ENCODE measurements at regions not wholly inside any gene's neighbourhood (a gene's known extent, or its start where the extent isn't known, plus 50 kb on each side); places are given as distances from the start of the nearest gene placed in this dataset.

GRCh38 chr6:144578385-144579350, 293.5 kb downstream of the UTRN start:
- no peaks in the 10 kb centered on the region for H3K27me3 ChIP-seq (ENCODE audit: control insufficient read depth, insufficient read depth, low read length)
- H3K4me1 ChIP-seq (ENCODE audit: control insufficient read depth, insufficient read depth, low read length): peaks cover 10% of the 10 kb centered on the region
- H3K36me3 ChIP-seq (ENCODE audit: control insufficient read depth, insufficient read depth, low read length): no peaks in the 10 kb centered on the region
- no peak overlapping the region for H3K9ac ChIP-seq (ENCODE audit: low read depth, low read length)
- H3K9me3 ChIP-seq (ENCODE audit: control insufficient read depth, insufficient read depth, low read length): no peaks in the 10 kb centered on the region
- no peak overlapping the region for H3K4me3 ChIP-seq (ENCODE audit: low read depth, low read length)

DNA sequence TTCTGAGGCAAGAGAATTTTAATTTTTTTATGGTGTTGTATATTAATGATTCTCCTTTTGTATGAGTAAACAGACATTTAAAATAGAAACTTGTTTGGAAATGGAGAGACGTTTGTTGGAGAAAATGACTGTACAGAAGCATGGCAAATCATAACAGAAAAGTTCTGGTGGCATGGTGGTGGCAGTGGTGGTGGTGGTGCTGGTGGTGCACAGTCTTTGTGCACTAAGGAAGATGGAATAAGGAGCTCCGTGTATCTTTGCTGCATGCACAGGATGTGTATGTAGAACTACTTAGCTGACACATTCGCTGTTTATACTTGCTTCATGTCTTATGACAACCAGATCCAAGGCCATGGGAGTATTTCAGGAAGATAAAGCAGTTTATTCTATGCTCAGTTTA, 294.9 kb downstream of the UTRN start:
- H3K27me3 ChIP-seq (ENCODE audit: control insufficient read depth, insufficient read depth, low read length): no peaks in the 10 kb centered on the region

DNA sequence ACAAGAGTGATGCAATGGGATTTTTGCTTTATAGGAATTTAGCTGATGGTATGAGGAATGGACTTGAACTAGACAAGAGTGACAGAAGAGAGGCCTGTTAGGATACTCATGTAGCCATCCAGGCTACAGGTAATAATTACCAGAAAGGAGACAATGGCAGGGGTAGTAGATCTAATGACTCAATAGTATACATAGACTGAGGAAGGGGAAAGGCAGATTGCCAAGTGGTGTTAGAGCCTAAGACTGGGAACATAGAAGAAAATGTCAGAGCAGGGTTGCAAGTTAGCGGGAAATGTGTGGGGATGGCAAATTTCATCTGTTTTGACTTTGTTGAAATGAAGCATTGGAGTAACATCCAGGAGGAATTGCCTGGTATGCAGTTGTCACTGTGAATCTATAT, 295.6 kb downstream of the UTRN start:
- no peak overlapping the region for H3K4me3 ChIP-seq (ENCODE audit: low read depth, low read length)
- no peaks in the 10 kb centered on the region for H3K36me3 ChIP-seq (ENCODE audit: control insufficient read depth, insufficient read depth, low read length)
- H3K9me3 ChIP-seq (ENCODE audit: control insufficient read depth, insufficient read depth, low read length): no peaks in the 10 kb centered on the region
- H3K4me1 ChIP-seq (ENCODE audit: control insufficient read depth, insufficient read depth, low read length): peaks cover 16% of the 10 kb centered on the region
- H3K9ac ChIP-seq (ENCODE audit: low read depth, low read length): no peak overlapping the region
- H3K27me3 ChIP-seq (ENCODE audit: control insufficient read depth, insufficient read depth, low read length): no peaks in the 10 kb centered on the region

More for the DNA sequence above, 294.9 kb downstream of the UTRN start:
- Histone ChIP-seq H3K4me1 (ENCODE audit: control insufficient read depth, insufficient read depth, low read length) (peaks cover 13% of the 10 kb centered on the region), H3K4me3 (ENCODE audit: low read depth, low read length) (no peak overlapping the region), H3K9me3 (ENCODE audit: control insufficient read depth, insufficient read depth, low read length) (no peaks in the 10 kb centered on the region), H3K36me3 (ENCODE audit: control insufficient read depth, insufficient read depth, low read length) (no peaks in the 10 kb centered on the region), H3K9ac (ENCODE audit: low read depth, low read length) (no peak overlapping the region)

GRCh38 chr6:144581812-144582537, 296.8 kb downstream of the UTRN start:
- Histone ChIP-seq H3K9me3 (ENCODE audit: control insufficient read depth, insufficient read depth, low read length) (no peaks in the 10 kb centered on the region), H3K27me3 (ENCODE audit: control insufficient read depth, insufficient read depth, low read length) (no peaks in the 10 kb centered on the region), H3K4me3 (ENCODE audit: low read depth, low read length) (no peak overlapping the region), H3K9ac (ENCODE audit: low read depth, low read length) (no peak overlapping the region), H3K4me1 (ENCODE audit: control insufficient read depth, insufficient read depth, low read length) (peaks cover 22% of the 10 kb centered on the region), H3K36me3 (ENCODE audit: control insufficient read depth, insufficient read depth, low read length) (no peaks in the 10 kb centered on the region)

DNA sequence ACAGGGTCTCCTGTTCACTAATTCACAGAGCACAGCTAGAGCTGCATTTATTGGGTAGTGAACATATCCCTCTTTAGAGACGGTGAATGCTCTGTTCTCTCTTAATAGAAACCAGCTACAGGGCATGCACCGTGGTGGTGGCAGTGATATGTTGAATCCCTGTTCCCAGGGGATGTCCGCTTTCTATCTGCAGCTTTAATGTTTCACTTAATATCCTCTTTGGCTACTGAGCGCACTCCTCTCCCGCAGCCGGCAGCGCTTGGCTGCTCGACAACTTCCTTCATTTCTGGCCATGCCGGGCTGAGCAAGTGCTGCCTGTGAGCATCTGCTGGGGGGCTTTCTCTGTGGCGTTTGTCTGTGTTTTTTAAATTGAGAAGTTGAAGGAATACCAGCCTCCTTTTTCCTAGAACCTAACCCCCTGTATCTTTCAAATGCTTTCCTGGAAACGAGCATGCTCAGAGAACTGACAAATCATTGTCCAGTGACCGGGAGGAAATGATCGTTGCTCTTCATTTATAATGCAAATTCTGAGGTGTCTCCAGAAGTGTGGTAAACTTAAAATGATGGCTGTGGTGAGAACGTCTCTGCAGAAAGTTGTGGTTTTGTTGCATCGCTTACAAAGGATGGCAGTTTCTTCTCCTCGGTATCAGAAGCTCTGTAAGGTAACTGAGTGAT, 297.9 kb downstream of the UTRN start:
- H3K27me3 ChIP-seq (ENCODE audit: control insufficient read depth, insufficient read depth, low read length): no peaks in the 10 kb centered on the region
- no peak overlapping the region for H3K9ac ChIP-seq (ENCODE audit: low read depth, low read length)
- H3K9me3 ChIP-seq (ENCODE audit: control insufficient read depth, insufficient read depth, low read length): no peaks in the 10 kb centered on the region
- peak overlapping the region; percentile 44 for H3K4me3 ChIP-seq (ENCODE audit: low read depth, low read length)
- peaks cover 6% of the 10 kb centered on the region for H3K36me3 ChIP-seq (ENCODE audit: control insufficient read depth, insufficient read depth, low read length)
- peaks cover 22% of the 10 kb centered on the region for H3K4me1 ChIP-seq (ENCODE audit: control insufficient read depth, insufficient read depth, low read length)

DNA sequence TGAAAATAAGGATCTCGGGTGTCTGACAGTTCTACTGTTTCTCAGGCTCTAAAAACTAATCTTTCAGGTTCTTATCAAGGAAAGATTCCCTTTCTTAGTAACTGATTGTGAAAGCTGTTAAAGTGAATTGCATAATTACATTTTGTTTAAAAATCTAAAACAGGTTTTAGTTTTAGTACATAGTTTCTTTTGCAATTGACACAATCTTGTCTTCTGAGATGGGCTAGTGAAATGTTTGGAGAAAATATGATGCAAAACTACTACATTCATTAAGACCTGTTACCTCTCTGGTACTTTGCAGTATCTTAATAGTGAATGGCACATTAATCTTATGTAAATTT, 298.4 kb downstream of the UTRN start:
- Histone ChIP-seq H3K9ac (ENCODE audit: low read depth, low read length) (no peak overlapping the region), H3K4me3 (ENCODE audit: low read depth, low read length) (peak overlapping the region; percentile 44), H3K27me3 (ENCODE audit: control insufficient read depth, insufficient read depth, low read length) (no peaks in the 10 kb centered on the region), H3K36me3 (ENCODE audit: control insufficient read depth, insufficient read depth, low read length) (peaks cover 6% of the 10 kb centered on the region), H3K9me3 (ENCODE audit: control insufficient read depth, insufficient read depth, low read length) (no peaks in the 10 kb centered on the region), H3K4me1 (ENCODE audit: control insufficient read depth, insufficient read depth, low read length) (peaks cover 22% of the 10 kb centered on the region)

- Histone ChIP-seq H3K4me1 (ENCODE audit: control insufficient read depth, insufficient read depth, low read length) (peaks cover 22% of the 10 kb centered on the region), H3K9me3 (ENCODE audit: control insufficient read depth, insufficient read depth, low read length) (no peaks in the 10 kb centered on the region), H3K27me3 (ENCODE audit: control insufficient read depth, insufficient read depth, low read length) (no peaks in the 10 kb centered on the region), H3K9ac (ENCODE audit: low read depth, low read length) (no peak overlapping the region), H3K36me3 (ENCODE audit: control insufficient read depth, insufficient read depth, low read length) (peaks cover 6% of the 10 kb centered on the region), H3K4me3 (ENCODE audit: low read depth, low read length) (peak overlapping the region; percentile 20)
Observed at GRCh38 chr6:144585217-144585814, 300.2 kb downstream of the UTRN start.

DNA sequence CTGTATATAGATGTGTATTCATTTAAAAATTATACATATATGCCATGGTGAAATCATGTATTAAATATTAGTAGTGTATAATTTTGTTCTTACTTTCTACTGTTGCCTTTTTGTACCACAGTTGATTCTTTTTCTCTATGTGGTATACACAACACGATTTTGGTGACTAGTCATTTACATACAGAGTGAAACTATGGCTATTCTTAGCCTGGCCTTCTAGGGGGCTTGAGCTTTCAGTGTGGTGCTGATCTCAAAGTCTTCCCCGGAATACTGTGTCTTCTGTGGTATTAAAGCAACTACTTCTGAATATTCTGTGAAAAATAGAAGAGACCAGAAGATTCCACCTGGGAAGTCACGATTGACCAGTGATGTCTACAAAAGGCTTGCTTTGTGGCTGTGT, 301.9 kb downstream of the UTRN start:
- peaks cover 6% of the 10 kb centered on the region for H3K36me3 ChIP-seq (ENCODE audit: control insufficient read depth, insufficient read depth, low read length)
- H3K9ac ChIP-seq (ENCODE audit: low read depth, low read length): no peak overlapping the region
- H3K4me1 ChIP-seq (ENCODE audit: control insufficient read depth, insufficient read depth, low read length): peaks cover 21% of the 10 kb centered on the region
- H3K4me3 ChIP-seq (ENCODE audit: low read depth, low read length): no peak overlapping the region
- H3K9me3 ChIP-seq (ENCODE audit: control insufficient read depth, insufficient read depth, low read length): no peaks in the 10 kb centered on the region
- no peaks in the 10 kb centered on the region for H3K27me3 ChIP-seq (ENCODE audit: control insufficient read depth, insufficient read depth, low read length)

DNA sequence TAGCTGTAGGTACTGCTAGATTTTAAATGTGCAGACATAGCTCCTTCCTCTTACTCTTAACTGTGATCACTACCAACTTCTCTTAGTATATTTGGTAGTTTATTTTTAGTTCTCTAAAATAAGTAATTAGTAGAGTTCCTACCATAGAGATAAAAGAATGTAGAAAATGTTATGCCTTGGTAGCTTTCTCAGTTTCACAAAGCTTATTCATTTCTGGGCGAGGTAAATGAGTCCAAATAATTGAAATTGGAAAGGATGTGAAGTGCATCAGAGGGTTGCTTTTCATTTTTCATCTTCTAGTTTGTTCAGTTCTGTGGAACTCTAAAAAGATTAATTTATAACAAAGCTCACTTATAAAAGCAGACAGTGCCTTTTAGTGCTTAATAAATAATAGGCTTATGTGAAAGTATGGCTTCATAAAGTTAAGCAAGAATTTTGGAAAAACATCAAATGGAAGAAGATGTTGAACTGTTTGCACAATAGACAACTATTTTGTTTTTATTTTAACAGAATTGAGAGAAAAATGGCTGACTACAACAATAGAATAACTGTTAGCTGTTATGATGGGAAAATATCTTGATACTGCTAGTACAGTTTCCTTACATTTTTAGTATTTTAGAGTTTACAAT, 303.7 kb downstream of the UTRN start:
- Histone ChIP-seq H3K27me3 (ENCODE audit: control insufficient read depth, insufficient read depth, low read length) (no peaks in the 10 kb centered on the region), H3K9ac (ENCODE audit: low read depth, low read length) (no peak overlapping the region), H3K36me3 (ENCODE audit: control insufficient read depth, insufficient read depth, low read length) (peaks cover 6% of the 10 kb centered on the region), H3K4me1 (ENCODE audit: control insufficient read depth, insufficient read depth, low read length) (peaks cover 11% of the 10 kb centered on the region), H3K9me3 (ENCODE audit: control insufficient read depth, insufficient read depth, low read length) (no peaks in the 10 kb centered on the region), H3K4me3 (ENCODE audit: low read depth, low read length) (no peak overlapping the region)

- Histone ChIP-seq H3K4me3 (ENCODE audit: low read depth, low read length) (no peak overlapping the region), H3K27me3 (ENCODE audit: control insufficient read depth, insufficient read depth, low read length) (no peaks in the 10 kb centered on the region), H3K9ac (ENCODE audit: low read depth, low read length) (no peak overlapping the region), H3K9me3 (ENCODE audit: control insufficient read depth, insufficient read depth, low read length) (no peaks in the 10 kb centered on the region), H3K36me3 (ENCODE audit: control insufficient read depth, insufficient read depth, low read length) (peaks cover 6% of the 10 kb centered on the region), H3K4me1 (ENCODE audit: control insufficient read depth, insufficient read depth, low read length) (peaks cover 8% of the 10 kb centered on the region)
Observed at GRCh38 chr6:144590532-144590931, 305.4 kb downstream of the UTRN start.

DNA sequence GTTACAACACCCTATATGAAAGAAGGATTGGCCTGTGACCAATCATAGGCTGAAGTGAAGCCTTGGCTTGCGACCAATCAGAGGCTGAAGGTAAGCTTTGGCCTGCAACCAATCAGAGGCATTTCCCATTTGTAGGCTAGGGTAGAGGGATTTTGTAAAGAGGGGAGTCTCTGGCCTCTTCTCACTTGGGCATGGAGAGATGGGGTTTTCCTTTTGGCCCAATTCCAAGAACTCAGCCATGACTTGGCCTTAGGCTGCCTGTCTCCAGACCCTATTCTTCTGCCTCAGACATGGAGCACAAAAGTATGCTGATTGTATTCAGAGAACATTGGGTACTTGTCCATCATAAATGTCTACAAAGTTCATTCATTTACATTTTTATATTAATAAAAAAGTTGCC, 308.3 kb downstream of the UTRN start:
- H3K27me3 ChIP-seq (ENCODE audit: control insufficient read depth, insufficient read depth, low read length): no peaks in the 10 kb centered on the region
- no peaks in the 10 kb centered on the region for H3K36me3 ChIP-seq (ENCODE audit: control insufficient read depth, insufficient read depth, low read length)
- H3K9me3 ChIP-seq (ENCODE audit: control insufficient read depth, insufficient read depth, low read length): no peaks in the 10 kb centered on the region
- H3K9ac ChIP-seq (ENCODE audit: low read depth, low read length): no peak overlapping the region
- H3K4me1 ChIP-seq (ENCODE audit: control insufficient read depth, insufficient read depth, low read length): peaks cover 2% of the 10 kb centered on the region
- no peak overlapping the region for H3K4me3 ChIP-seq (ENCODE audit: low read depth, low read length)
